Suprapubic skin (tissue), 4 donors: ENCODE measurements at regions not wholly inside any gene's neighbourhood (a gene's known extent, or its start where the extent isn't known, plus 50 kb on each side); places are given as distances from the start of the nearest gene placed in this dataset.
"Not testable (repeated sequence)": the region's sequence is repeated elsewhere in the genome, so short reads cannot be mapped to it uniquely, and the experiment has no call there.

Experiments used
- DNase-seq, 2 donors: peaks; one replicate each; pipeline ENCODE4 v3.0.0-alpha.2; 2019; ENCODE audit warnings: low spot score in 2 of 2
- H3K27ac ChIP-seq: fragments of 200-600 bp; sonication (generic); one replicate; pipeline ENCODE4 v1.5.1; 2019
- H3K27me3 ChIP-seq: fragments of 200-600 bp; sonication (generic); one replicate; pipeline ENCODE4 v1.5.1; 2019
- H3K36me3 ChIP-seq: fragments of 200-600 bp; sonication (generic); one replicate; pipeline ENCODE4 v1.5.1; 2019
- H3K4me1 ChIP-seq: fragments of 200-600 bp; sonication (generic); one replicate; pipeline ENCODE4 v1.5.1; 2019
- H3K4me3 ChIP-seq: fragments of 200-600 bp; sonication (generic); one replicate; pipeline ENCODE4 v1.5.1; 2019; ENCODE audit warnings: mild to moderate bottlenecking
- H3K9me3 ChIP-seq: fragments of 200-600 bp; sonication (generic); one replicate; pipeline ENCODE4 v1.5.1; 2019
- CTCF ChIP-seq, 2 donors: fragments of 200-600 bp in 1 of 2; fragments of 450-650 bp in 1 of 2; sonication (generic) in 1 of 2; IDR thresholded peaks; one replicate each; pipeline ENCODE4 v1.5.1; 2016 to 2019; ENCODE audit warnings: antibody characterized with exemption in 2 of 2, mild to moderate bottlenecking in 1 of 2, moderate library complexity in 1 of 2
- EP300 ChIP-seq: sonication (generic); formaldehyde crosslinking; IDR thresholded peaks from one replicate; pipeline ENCODE4 v1.6.1; 2017; ENCODE audit warnings: antibody characterized with exemption
- POLR2A ChIP-seq, 2 donors: fragments of 450-650 bp; IDR thresholded peaks; one replicate each; pipeline ENCODE4 v1.6.1; 2017; ENCODE audit warnings: antibody characterized with exemption in 2 of 2, mild to moderate bottlenecking in 2 of 2, moderate library complexity in 2 of 2
- POLR2AphosphoS5 ChIP-seq, 3 donors: sonication (generic); formaldehyde crosslinking; IDR thresholded peaks; one replicate each; pipeline ENCODE4 v1.6.1; 2017; ENCODE audit warnings: antibody characterized with exemption in 3 of 3
- WGBS: methylation state at CpG from one replicate; pipeline ENCODE4 v1.1.5; 2018; 5-methylcytosine and 5-hydroxymethylcytosine counted together

- DNase-seq: no peak
- no peaks in the 10 kb centered on the region for H3K36me3 ChIP-seq
- no peaks in the 10 kb centered on the region for H3K9me3 ChIP-seq
- no peak overlapping the region for H3K27ac ChIP-seq
- H3K4me1 ChIP-seq: no peaks in the 10 kb centered on the region
- 44% methylated on average over 2 of the region's 2 CpGs for WGBS
- no peaks in the 10 kb centered on the region for H3K27me3 ChIP-seq
- TF ChIP-seq POLR2AphosphoS5 (IDR thresholded peaks at IDR 0.05) (no peak), CTCF (IDR thresholded peaks at IDR 0.05) (no peak), EP300 (no peak), POLR2A (IDR thresholded peaks at IDR 0.05) (no peak)
- H3K4me3 ChIP-seq: no peak overlapping the region
Measured at GRCh38 chr7:54189330-54189729, 352.8 kb upstream of the VSTM2A start.

- DNase-seq: no peak
- H3K27ac ChIP-seq: no peak overlapping the region
Measured at GRCh38 chr7:54201501-54201900, 340.7 kb upstream of the VSTM2A start.

GRCh38 chr7:54215424-54215823, 326.8 kb upstream of the VSTM2A start:
- H3K9me3 ChIP-seq: peaks cover 39% of the 10 kb centered on the region
- H3K4me1 ChIP-seq: no peaks in the 10 kb centered on the region
- no peak for DNase-seq
- WGBS: 67% methylated on average over 1 of the region's 1 CpG
- TF ChIP-seq EP300 (no peak), POLR2A (IDR thresholded peaks at IDR 0.05) (no peak), CTCF (IDR thresholded peaks at IDR 0.05) (no peak), POLR2AphosphoS5 (IDR thresholded peaks at IDR 0.05) (no peak)
- no peak overlapping the region for H3K4me3 ChIP-seq
- H3K36me3 ChIP-seq: no peaks in the 10 kb centered on the region
- H3K27ac ChIP-seq: no peak overlapping the region
- no peaks in the 10 kb centered on the region for H3K27me3 ChIP-seq

More at GRCh38 chr7:54201501-54201900, 340.7 kb upstream of the VSTM2A start:
- no peak for TF ChIP-seq EP300
- TF ChIP-seq POLR2AphosphoS5 (IDR thresholded peaks at IDR 0.05): no peak
- TF ChIP-seq POLR2A (IDR thresholded peaks at IDR 0.05): no peak
- no peak for TF ChIP-seq CTCF (IDR thresholded peaks at IDR 0.05)
- no peak overlapping the region for H3K4me3 ChIP-seq
- H3K9me3 ChIP-seq: peaks cover 3% of the 10 kb centered on the region
- H3K4me1 ChIP-seq: no peaks in the 10 kb centered on the region
- H3K27me3 ChIP-seq: no peaks in the 10 kb centered on the region
- no peaks in the 10 kb centered on the region for H3K36me3 ChIP-seq

- not testable (repeated sequence) for H3K36me3 ChIP-seq, H3K4me1 ChIP-seq, H3K27ac ChIP-seq, H3K27me3 ChIP-seq, H3K4me3 ChIP-seq, DNase-seq, H3K9me3 ChIP-seq
Measured at GRCh38 chr7:54226030-54226429, 316.1 kb upstream of the VSTM2A start.

GRCh38 chr7:54242776-54243175, 299.4 kb upstream of the VSTM2A start:
- DNase-seq: no peak
- 97% methylated on average over 6 of the region's 6 CpGs for WGBS
- Histone ChIP-seq H3K4me3 (no peak overlapping the region), H3K36me3 (no peaks in the 10 kb centered on the region), H3K27ac (no peak overlapping the region), H3K4me1 (no peaks in the 10 kb centered on the region), H3K9me3 (no peaks in the 10 kb centered on the region), H3K27me3 (no peaks in the 10 kb centered on the region)
- TF ChIP-seq POLR2A (IDR thresholded peaks at IDR 0.05) (no peak), EP300 (no peak), CTCF (IDR thresholded peaks at IDR 0.05) (no peak)

GRCh38 chr7:54245020-54245419, 297.2 kb upstream of the VSTM2A start:
- Histone ChIP-seq H3K9me3 (no peaks in the 10 kb centered on the region), H3K4me3 (no peak overlapping the region), H3K27me3 (no peaks in the 10 kb centered on the region), H3K4me1 (no peaks in the 10 kb centered on the region), H3K36me3 (no peaks in the 10 kb centered on the region), H3K27ac (no peak overlapping the region)
- DNase-seq: no peak
- 73% methylated on average over 1 of the region's 1 CpG for WGBS
- TF ChIP-seq EP300 (no peak), POLR2AphosphoS5 (IDR thresholded peaks at IDR 0.05) (no peak), POLR2A (IDR thresholded peaks at IDR 0.05) (no peak), CTCF (IDR thresholded peaks at IDR 0.05) (no peak)
